GM10248 (cell line): ENCODE measurements at regions not wholly inside any gene's neighbourhood (a gene's known extent, or its start where the extent isn't known, plus 50 kb on each side); places are given as distances from the start of the nearest gene placed in this dataset.

ENCODE experiments used
- CTCF ChIA-PET: fragments of 300-600 bp; sonication (Branson Sonifier 250); formaldehyde crosslinking; extraction: SDS; loops from one replicate; lab custom pipeline; 2021; ENCODE audit warnings: antibody characterized with exemption; lab: Yijun Ruan, JAX
- POLR2A ChIA-PET: fragments of 350-650 bp; sonication (Branson Sonifier 250); formaldehyde crosslinking; extraction: SDS; loops from one replicate; lab custom pipeline; 2020; ENCODE audit warnings: antibody characterized with exemption; lab: Yijun Ruan, JAX
- DNase-seq: peaks from one replicate; pipeline ENCODE4 v3.0.0; 2012; ENCODE audit errors: extremely low spot score
- CTCF ChIP-seq: IDR thresholded peaks from 2 replicates; pipeline ENCODE4 v1.5.1; 2012; ENCODE audit warnings: mild to moderate bottlenecking, low read depth; ENCODE audit errors: extremely low read depth, missing control alignments, control extremely low read depth

DNA sequence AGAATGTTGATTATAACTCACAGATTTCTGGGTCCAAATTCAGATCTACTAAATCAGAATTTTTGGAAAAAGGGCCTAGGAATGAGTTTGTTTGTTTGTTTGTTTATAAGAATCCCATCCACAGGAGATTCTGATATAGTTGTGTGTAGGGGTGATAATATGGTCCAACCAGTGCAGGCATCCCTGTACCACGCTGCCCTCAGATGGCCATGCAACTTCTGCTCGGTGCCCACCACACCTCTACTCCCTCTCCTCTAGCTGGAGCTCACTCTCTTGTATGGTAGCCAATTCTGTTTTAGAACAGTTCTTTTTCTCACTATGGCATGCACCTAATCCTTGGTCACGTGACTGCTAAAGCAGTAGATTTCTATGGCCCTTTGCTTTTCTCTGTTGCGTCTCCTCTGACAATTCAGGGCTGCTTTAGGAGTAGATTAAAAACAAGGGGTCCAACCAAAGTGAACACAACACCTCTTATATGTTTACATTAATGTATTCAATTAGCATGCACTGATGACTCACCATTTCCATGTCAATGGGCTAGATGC, 103.3 kb upstream of the KCNA4 start:
- ChIA-PET CTCF (interaction anchor here (1.1 to 1.4 kb wide), 2 partner anchors 8 to 9 kb away, joined by 3 read pairs; no protein-coding TSS in a partner anchor), POLR2A (no interaction called here)
- no peak for TF ChIP-seq CTCF
- DNase-seq: no peak

DNA sequence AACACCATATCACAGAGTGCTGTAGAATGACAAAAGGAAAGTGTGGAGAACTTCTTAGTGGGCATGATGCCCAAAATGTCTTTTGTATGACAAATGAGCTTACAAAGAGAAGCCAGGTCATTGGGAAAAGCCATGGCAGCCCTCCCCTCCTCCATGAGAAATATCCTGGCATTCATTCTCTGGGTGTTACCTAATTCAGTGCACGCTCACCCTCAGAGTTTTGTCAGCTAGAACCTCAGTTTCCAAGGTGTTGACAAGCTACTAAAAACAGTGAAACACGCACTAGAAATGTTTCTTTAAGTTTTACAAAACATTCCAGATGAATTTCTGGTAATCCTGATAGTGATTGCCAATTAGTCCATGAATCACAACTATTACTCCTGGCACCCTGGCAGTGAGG, 105.4 kb upstream of the FSHB start:
- CTCF ChIA-PET: interaction anchor here (1.3 to 13.7 kb wide), 3 partner anchors 9 to 23 kb away, joined by 3 to 280 read pairs (median 72); no protein-coding TSS in a partner anchor
- POLR2A ChIA-PET: no interaction called here
- DNase-seq: no peak
- TF ChIP-seq CTCF: no peak

DNA sequence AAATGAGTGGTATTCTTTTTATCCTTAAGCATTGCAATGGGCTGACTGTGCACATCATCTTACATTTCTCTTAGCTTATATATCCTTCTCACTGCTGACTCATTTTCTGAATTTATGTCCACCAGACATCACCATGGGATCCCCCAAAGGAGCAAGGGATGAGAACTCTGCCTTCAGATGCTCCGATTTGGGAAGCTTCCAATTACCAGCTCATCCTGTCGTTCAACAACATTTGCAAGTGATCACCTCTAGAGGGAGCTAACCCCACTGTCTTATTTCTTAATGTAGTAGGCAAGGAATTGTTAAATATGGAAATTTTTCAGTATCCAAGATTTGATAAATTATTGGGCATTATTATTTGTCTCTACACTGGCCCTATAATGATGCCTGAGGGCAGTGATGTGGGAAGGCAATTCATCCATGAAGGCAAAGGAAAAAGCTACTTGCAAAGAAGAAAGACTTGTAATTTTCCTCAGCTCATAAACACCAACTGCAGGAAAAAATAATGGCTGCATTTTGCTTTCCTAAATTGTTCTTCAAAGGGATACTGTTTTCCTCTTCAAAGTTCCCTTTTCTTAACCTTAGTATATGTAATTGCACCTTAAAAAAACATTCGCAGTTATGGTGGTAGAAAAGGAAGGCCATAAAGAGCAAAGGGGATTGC, 102.4 kb upstream of the FSHB start:
- DNase-seq: peak; percentile 7
- ChIA-PET POLR2A (no interaction called here), CTCF (interaction anchor here (0.7 to 13.7 kb wide), 45 partner anchors 8 to 797 kb away, joined by 3 to 280 read pairs (median 4); partner anchors contain the start of gene ARL14EP)
- peak; percentile 69 for TF ChIP-seq CTCF

GRCh38 chr11:30131535-30131934, 99.3 kb upstream of the FSHB start:
- peak; percentile 22 for TF ChIP-seq CTCF
- DNase-seq: no peak
- ChIA-PET POLR2A (no interaction called here), CTCF (interaction anchor here (1.0 to 13.7 kb wide), 3 partner anchors 17 to 202 kb away, joined by 3 to 280 read pairs (median 8); no protein-coding TSS in a partner anchor)

- ChIA-PET POLR2A (no interaction called here), CTCF (interaction anchor here (1.1 to 13.7 kb wide), 3 partner anchors 15 to 63 kb away, joined by 4 to 280 read pairs (median 4); no protein-coding TSS in a partner anchor)
- no peak for DNase-seq
- TF ChIP-seq CTCF: no peak
Observed at GRCh38 chr11:30133281-30133680, 97.5 kb upstream of the FSHB start.

DNA sequence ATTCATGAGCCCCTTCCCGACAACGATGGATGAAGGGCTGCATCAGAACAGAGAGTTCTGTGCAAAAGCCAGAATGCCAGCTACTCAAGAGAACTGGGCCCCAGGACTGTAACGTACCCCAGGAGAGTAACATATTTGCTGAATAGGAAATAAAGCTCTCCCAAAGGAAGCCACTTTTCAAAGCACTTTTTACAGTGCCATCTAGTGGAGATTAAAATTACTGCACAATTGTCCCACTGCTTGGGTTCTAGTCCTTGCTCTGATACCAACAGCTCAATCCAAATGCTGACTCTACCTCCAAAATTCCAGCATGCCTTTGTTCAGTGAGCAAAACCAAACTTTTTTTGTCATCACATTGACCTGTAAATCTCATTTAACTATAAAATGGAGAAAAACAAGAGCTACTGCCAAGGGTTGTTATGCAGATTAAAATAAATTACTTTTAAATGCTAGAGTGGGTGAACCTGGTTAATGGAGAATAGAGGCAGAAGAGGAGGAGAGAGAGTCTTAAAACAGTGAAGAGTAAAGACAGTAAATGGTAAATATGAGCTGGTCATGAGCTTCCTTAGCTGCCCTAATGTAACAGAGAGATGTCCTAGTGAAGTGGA, 87.6 kb upstream of the FSHB start:
- DNase-seq: peak; percentile 13
- CTCF ChIA-PET: interaction anchor here (0.7 to 15.8 kb wide), 45 partner anchors 9 to 916 kb away, joined by 3 to 280 read pairs (median 5); partner anchors contain the start of gene ARL14EP
- POLR2A ChIA-PET: no interaction called here
- peak; percentile 72 for TF ChIP-seq CTCF
